ENCODE measurements at regions not wholly inside any gene's neighbourhood (a gene's known extent, or its start where the extent isn't known, plus 50 kb on each side); places are given as distances from the start of the nearest gene placed in this dataset.

DNA sequence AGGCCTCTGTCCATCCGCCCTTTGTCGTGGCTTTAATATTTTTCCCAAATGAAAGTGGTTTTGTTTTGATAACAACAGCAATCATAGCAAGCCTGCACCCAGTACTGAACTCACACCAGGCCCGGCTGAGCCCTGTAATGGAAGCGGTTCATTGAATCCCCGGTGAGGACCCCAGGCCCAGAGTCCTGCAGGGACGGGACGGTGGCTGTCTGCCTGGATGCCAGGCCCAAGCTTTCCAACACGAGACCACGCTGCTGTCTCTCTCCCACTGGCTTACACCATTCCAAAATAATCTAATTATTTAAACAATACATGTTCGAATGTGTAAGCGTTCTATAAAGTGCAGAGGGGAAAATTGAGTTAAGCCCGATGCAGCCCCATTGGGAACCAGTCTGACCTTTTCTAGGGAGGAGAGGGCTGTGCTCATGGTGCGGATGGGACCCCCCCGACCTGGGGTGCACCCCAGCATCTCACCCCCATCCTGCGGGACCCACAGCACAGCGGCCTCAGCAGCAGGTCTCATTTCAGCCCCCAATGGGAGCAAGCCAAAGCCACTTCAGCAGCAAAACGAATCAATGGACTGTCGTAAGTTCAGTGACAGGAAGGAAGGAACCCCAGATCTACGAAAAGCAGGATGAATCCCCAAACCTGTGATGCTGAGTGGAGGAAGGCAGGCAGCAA, 1046.9 kb downstream of the BRD1 start:
- TF ChIP-seq, protein P1, sequence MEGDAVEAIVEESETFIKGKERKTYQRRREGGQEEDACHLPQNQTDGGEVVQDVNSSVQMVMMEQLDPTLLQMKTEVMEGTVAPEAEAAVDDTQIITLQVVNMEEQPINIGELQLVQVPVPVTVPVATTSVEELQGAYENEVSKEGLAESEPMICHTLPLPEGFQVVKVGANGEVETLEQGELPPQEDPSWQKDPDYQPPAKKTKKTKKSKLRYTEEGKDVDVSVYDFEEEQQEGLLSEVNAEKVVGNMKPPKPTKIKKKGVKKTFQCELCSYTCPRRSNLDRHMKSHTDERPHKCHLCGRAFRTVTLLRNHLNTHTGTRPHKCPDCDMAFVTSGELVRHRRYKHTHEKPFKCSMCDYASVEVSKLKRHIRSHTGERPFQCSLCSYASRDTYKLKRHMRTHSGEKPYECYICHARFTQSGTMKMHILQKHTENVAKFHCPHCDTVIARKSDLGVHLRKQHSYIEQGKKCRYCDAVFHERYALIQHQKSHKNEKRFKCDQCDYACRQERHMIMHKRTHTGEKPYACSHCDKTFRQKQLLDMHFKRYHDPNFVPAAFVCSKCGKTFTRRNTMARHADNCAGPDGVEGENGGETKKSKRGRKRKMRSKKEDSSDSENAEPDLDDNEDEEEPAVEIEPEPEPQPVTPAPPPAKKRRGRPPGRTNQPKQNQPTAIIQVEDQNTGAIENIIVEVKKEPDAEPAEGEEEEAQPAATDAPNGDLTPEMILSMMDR (IDR thresholded peaks at IDR 0.05; ENCODE audit: low read depth, low read length) = no peak
- DNase-seq (ENCODE audit: low read depth in 1 of 2, low spot score in 1 of 2) = no peak
- Histone ChIP-seq H3K27me3 (no peaks in the 10 kb centered on the region), H3K4me3 (no peak overlapping the region), H3K36me3 (no peaks in the 10 kb centered on the region), H3K27ac (no peak overlapping the region), H3K9me3 (ENCODE audit: low read depth) (no peaks in the 10 kb centered on the region), H3K4me1 (ENCODE audit: low read depth) (no peaks in the 10 kb centered on the region)

DNA sequence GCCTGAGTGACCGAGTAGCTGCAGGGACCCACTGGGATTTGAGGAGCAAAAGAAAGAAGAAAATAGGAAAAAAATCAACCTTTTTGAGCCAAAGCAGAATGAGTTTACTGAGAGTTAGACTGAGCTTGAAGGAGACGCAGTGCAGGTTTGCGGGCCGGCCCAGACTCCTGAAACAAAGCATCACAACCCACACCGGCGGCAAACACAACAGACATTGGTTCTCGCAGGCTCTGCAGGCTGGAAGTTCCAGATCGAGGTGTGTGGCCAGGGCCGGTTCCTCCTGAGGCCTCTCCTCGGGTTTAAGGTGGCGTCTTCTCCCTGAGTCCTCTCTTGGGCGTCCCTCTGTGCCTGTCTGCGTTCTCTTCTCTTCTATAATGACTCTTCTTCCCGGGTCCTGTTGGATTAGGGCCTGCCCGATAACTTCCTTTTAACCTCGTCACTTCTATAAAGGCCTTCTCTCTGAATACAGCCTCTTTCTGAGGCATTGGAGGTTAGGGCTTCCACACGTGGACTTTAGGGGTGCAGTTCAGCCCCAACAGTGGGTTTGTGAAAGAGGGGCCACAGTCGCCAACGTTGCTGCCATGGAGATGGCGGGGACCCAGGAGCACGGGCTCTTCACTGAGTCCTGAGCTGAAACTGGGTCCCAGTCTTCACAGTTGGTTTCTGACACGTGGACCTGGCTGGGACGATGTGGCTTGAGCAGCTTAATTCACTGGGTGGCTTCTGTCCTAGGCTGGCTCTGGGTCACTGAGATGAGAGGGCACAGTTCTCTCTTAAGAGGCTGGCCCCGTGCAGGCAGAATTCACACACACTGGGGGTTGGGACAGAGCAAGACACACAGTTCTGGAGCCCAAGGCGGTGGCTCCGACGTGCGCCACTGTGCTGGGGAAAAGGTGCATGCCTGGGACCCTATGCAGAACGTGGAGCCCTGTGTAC, 1047.7 kb downstream of the BRD1 start:
- TF ChIP-seq, protein P1 (IDR thresholded peaks at IDR 0.05; ENCODE audit: low read depth, low read length) = no peak

DNA sequence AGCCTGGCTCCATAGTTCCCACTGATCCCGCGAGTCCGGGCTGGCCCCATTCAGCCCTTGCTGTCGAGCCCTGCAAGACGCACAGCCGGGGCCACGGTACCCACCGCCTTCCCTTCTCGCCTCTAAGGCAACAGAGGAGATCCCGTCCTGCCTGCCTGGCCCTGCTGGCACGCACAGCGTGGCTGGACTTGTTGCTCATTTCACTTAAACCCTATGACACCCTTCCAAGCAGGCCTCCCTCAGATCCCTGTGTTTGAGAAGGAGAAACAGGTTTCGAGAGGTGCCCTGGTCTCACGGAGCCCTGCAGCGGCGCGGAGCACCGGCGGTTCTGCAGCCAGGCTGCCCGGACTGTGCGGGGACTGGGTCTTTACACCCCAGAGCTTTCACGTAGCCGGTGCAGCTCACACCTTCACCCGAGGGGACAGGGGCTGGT, 1048.4 kb downstream of the BRD1 start:
- TF ChIP-seq, protein P1 (IDR thresholded peaks at IDR 0.05; ENCODE audit: low read depth, low read length) = no peak
- Histone ChIP-seq H3K4me3 (no peak overlapping the region), H3K9me3 (ENCODE audit: low read depth) (no peaks in the 10 kb centered on the region), H3K27me3 (no peaks in the 10 kb centered on the region), H3K4me1 (ENCODE audit: low read depth) (no peaks in the 10 kb centered on the region), H3K36me3 (no peaks in the 10 kb centered on the region), H3K27ac (no peak overlapping the region)
- DNase-seq (ENCODE audit: low read depth in 1 of 2, low spot score in 1 of 2) = no peak

More for the DNA sequence above, 1047.7 kb downstream of the BRD1 start:
- no peak for DNase-seq (ENCODE audit: low read depth in 1 of 2, low spot score in 1 of 2)
- Histone ChIP-seq H3K27ac (no peak overlapping the region), H3K4me1 (ENCODE audit: low read depth) (no peaks in the 10 kb centered on the region), H3K36me3 (no peaks in the 10 kb centered on the region), H3K4me3 (no peak overlapping the region), H3K9me3 (ENCODE audit: low read depth) (no peaks in the 10 kb centered on the region), H3K27me3 (no peaks in the 10 kb centered on the region)

DNA sequence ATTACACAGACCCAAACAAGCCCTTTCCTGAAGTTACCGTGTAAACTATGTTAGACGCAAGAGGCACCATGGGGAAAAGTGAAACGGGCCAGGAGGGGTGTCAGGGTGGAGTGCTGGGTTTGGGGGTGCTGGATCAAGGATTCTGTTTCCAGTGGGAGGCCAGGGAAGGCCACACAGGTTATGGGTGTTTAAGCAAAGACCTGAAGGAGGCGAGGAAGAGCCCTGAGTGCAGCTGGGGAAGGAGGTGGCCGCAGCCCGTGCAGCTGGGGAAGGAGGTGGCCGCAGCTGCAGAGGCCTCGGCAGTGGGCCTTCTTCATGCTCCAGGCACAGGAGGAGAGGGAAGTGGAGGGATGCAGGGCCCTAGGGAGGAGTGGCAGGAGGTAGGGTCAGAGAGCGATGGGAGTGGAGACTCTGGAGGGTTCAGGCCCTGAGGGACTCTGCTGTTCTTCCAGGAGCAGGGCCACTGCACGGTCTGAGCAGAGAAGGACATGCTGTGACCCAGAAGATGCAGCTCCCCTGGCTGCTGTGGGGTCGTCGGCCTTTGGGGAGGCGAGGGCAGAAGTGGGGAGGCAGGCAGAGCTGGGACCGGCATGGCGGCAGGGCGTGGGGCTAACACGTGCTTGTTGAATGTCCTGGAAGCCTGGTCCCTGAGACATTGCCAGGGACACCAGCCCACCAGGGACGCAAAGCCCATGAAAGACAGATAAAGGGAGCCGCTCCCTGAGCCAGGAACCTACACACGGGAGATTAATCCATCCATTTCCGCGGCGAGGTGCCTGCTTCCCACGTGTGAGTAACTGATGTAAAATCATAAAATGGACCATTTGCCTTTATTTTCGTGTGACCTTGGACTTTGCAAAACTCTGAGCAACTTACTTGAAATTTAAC, 1049.1 kb downstream of the BRD1 start:
- TF ChIP-seq, protein P1 (IDR thresholded peaks at IDR 0.05; ENCODE audit: low read depth, low read length) = no peak
- H3K4me3 ChIP-seq = no peak overlapping the region
- no peaks in the 10 kb centered on the region for H3K27me3 ChIP-seq
- no peak for DNase-seq (ENCODE audit: low read depth in 1 of 2, low spot score in 1 of 2)
- no peaks in the 10 kb centered on the region for H3K4me1 ChIP-seq (ENCODE audit: low read depth)
- no peaks in the 10 kb centered on the region for H3K36me3 ChIP-seq
- no peak overlapping the region for H3K27ac ChIP-seq
- no peaks in the 10 kb centered on the region for H3K9me3 ChIP-seq (ENCODE audit: low read depth)

DNA sequence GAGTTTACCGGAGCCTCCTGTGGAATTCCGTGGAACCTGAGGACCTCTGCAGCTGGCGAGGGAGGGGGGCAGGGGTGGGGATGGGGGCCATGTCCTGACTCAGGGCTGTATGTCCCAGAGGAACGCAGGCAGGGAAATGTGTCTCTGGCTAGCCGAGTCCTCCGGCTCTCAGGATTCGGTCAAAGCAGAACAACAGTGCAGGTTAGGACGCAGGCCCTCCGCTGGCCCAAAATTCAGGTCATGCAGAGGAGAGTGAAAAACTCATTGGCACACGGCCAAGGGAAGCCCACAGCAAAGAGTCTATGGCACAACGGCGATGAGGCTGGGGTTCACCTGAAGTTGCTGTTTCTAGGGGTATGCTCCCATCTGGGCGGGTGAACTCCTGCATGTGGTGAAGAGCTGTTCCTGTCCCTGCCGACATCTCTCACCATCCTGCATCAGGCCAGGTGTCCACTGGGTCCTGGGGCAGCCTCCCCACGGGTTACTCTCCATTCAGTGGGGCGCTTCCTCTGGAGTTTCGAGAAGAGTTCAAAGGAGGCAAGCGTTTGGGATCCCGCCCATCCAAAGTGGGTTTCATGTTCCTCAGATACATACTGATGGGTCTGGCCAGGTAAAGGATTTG, 1055.3 kb downstream of the BRD1 start:
- Histone ChIP-seq H3K27me3 (no peaks in the 10 kb centered on the region), H3K4me1 (ENCODE audit: low read depth) (no peaks in the 10 kb centered on the region), H3K4me3 (no peak overlapping the region), H3K27ac (no peak overlapping the region), H3K9me3 (ENCODE audit: low read depth) (no peaks in the 10 kb centered on the region), H3K36me3 (no peaks in the 10 kb centered on the region)
- no peak for DNase-seq (ENCODE audit: low read depth in 1 of 2, low spot score in 1 of 2)
- TF ChIP-seq, protein P1 (IDR thresholded peaks at IDR 0.05; ENCODE audit: low read depth, low read length) = no peak
